Ishikawa (cell line): ENCODE measurements at regions not wholly inside any gene's neighbourhood (a gene's known extent, or its start where the extent isn't known, plus 50 kb on each side); places are given as distances from the start of the nearest gene placed in this dataset.

Experiments
- CEBPB ChIP-seq: IDR thresholded peaks from 2 replicates; pipeline ENCODE4 v1.6.1; 2012
- CREB1 ChIP-seq: IDR thresholded peaks from 2 replicates; pipeline ENCODE4 v1.6.1; 2012; ENCODE audit warnings: low read depth
- EGR1 ChIP-seq: IDR thresholded peaks from 2 replicates; pipeline ENCODE4 v1.6.1; 2012
- EP300 ChIP-seq: IDR thresholded peaks from 2 replicates; pipeline ENCODE4 v1.6.1; 2012; ENCODE audit warnings: borderline replicate concordance
- FOXM1 ChIP-seq: IDR thresholded peaks from 2 replicates; pipeline ENCODE4 v1.6.1; 2012; ENCODE audit warnings: low read depth, borderline replicate concordance
- MAX ChIP-seq: IDR thresholded peaks from 2 replicates; pipeline ENCODE4 v1.6.1; 2012
- RAD21 ChIP-seq: IDR thresholded peaks from 2 replicates; pipeline ENCODE4 v1.6.1; 2012; ENCODE audit warnings: low read depth
- REST ChIP-seq: IDR thresholded peaks from 2 replicates; pipeline ENCODE4 v1.6.1; 2012; ENCODE audit warnings: low read depth, mild to moderate bottlenecking
- TAF1 ChIP-seq: IDR thresholded peaks from 2 replicates; pipeline ENCODE4 v1.6.1; 2012; ENCODE audit warnings: low read depth, mild to moderate bottlenecking
- TEAD4 ChIP-seq: IDR thresholded peaks from 2 replicates; pipeline ENCODE4 v1.6.1; 2012
- YY1 ChIP-seq: IDR thresholded peaks from 2 replicates; pipeline ENCODE4 v1.6.1; 2012; ENCODE audit warnings: low read depth

GRCh38 chr17:72501404-72502370 is 380.9 kb downstream of the SOX9 start:
- no peak for TF ChIP-seq CREB1
- TF ChIP-seq FOXM1: no peak
- no peak for TF ChIP-seq RAD21
- TF ChIP-seq MAX: no peak
- no peak for TF ChIP-seq REST
- no peak; the same call in 1 of the 2 replicates for TF ChIP-seq CEBPB
- TF ChIP-seq TAF1: no peak
- no peak for TF ChIP-seq YY1
- TF ChIP-seq EGR1: no peak
- TF ChIP-seq TEAD4: no peak
- TF ChIP-seq EP300: no peak
